Right hindlimb (tissue), 1 donor: ENCODE measurements at regions not wholly inside any gene's neighbourhood (a gene's known extent, or its start where the extent isn't known, plus 50 kb on each side); places are given as distances from the start of the nearest gene placed in this dataset.

Experiments used
- DNase-seq: peaks from one replicate; pipeline ENCODE4 v3.0.0-alpha.2; 2018

DNA sequence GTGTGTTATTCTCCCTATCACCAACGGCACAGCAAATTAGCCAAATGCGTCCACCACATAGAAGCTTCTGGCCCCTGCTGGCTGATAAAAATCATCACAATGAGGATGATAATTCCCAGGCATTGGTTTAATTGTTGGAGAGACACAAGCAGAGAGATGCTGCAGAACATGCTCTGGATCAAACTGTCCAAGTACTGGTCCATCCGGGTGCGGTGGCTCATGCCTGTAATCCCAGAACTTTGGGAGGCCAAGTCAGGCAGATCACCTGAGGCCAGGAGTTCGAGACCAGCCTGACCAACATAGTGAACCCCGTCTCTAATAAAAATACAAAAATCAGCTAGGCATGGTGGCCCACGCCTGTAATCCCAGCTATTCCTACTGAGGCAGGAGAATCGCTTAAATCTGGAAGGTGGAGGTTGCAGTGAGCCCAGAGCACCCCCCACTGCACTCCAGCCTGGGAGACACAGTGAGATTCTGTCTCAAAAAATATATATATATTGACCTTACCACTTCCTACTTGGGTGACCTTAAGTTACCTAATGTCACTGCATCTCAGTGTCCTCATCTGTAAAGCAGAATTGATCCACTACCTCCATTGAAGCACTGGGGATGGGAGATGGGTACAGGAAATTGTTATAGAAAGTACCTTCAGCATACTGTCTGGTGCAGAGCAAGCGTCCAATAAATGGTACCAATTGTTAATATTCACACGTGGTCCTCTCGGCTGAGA, 83.7 kb upstream of the EGLN3 start:
- no peak for DNase-seq

DNA sequence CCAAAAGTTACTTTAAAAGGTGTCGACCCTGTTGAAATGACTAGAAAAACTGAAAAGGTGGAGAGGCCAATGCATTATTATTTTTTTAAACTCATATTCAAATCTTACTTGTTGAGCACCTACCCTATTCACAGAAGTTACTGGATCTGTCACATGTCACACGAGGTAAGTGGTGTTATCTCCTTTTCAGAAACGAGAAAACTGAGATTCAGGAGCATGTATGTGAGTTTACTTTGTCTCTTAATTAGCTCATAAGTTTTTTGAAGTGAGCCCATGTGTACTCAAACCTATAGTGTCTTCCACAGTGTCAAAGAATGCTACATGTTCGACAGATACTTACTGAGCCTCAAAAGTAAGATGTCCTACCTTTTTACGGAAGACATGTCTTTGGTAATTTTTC, 81.8 kb upstream of the EGLN3 start:
- DNase-seq, result no peak

DNA sequence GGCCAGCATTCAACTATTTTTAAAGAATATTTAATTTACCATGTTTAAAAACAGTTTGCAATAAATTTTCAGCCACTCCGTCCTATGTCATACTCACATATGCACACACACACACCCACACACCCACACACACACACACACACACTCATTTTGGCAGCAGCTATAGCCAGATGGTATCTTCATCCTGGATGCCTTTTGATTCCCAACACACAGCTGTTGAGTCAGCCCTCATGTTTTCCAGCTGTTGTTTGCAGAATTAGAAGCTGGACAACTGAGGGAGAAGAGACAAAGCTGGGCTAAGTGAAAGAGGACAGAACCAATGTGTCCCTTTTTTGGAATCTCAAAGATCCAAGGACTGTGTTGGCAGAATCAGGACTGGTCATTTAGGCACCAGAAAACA, 80.0 kb upstream of the EGLN3 start:
- peak; percentile 94 for DNase-seq

DNA sequence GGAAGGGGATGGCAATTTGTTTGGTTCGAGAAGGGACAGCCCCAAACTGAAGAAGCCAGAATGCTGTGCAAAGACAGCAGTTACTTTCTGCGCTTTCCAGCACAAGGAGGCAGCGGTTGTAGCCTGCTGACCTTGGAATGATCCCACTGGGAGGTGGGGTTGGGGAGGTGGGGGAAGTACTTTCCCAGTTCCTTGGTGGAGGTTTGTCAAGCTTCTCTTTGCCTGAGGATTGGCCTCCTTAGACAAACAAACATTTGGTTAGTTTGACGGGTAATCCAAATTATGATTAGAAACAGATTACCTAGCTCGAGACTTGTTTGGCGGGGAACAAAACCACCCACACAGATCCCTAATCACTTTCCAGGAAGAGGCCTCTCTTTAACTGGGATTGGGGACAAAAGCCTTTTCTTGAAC, 79.1 kb upstream of the EGLN3 start:
- peak; percentile 89 for DNase-seq

DNA sequence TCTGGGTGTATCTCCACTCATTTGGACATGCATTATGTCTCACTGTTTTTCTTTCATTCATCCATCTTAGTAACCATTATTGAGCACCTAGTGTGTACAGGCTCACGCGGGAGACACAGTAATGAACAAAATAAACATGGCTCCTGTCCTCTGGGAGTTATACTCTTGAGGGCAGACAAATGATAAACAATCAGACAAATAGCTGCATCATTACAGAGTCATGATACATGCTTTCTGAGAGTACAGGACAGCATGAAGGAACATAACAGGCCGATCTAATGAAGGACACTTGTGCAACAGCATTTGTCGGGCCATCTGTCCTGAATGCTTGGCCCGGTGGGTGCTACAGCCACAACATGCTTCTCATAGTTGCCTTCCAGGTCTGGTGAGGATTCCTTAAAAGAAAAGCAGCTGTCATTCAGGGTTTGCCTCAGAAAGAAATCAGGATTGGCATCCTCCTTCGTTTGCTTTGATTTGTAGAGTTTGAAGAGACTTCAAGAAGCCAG, 77.2 kb upstream of the EGLN3 start:
- no peak for DNase-seq

DNA sequence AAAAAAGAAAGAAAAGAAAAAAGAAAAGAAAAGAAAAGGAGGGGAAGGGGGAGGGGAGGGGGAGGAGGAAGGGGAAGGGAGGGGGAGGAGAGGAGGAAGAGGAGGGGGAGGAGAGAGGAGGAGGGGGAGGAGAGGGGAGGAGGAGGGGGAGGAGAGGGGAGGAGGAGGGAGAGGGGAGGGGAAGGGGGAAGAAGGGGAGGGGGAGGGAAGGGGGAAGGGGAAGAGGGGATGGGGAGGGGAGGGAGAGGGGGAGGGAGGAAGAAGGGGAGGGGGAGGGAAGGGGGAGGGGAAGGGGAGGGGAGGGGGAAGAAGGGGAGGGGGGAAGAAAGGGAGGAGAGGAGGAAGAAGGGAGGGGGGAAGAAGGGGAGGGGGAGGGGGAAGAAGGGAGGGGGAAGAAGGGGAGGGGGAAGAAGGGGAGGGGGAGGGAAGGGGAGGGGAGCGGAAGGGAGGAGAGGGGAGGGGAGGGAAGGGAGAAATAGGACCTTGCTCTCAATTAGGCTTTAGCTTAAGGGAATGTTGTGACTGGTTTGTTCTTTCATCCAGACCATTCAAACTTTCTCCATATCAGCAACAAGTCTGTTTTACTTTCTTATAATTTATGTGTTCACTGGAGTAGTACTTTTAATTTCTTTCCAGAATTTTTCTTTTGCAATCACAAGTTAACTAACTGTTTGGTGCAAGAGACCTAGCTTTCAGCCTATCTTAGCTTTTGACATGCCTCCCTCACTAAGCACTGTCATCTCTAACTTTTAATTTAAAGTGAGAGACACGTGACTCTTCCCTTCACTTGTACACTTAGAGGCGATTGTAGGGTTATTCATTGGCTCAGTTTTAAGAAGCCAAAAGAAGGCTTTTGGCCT, 76.5 kb upstream of the EGLN3 start:
- DNase-seq, result no peak

DNA sequence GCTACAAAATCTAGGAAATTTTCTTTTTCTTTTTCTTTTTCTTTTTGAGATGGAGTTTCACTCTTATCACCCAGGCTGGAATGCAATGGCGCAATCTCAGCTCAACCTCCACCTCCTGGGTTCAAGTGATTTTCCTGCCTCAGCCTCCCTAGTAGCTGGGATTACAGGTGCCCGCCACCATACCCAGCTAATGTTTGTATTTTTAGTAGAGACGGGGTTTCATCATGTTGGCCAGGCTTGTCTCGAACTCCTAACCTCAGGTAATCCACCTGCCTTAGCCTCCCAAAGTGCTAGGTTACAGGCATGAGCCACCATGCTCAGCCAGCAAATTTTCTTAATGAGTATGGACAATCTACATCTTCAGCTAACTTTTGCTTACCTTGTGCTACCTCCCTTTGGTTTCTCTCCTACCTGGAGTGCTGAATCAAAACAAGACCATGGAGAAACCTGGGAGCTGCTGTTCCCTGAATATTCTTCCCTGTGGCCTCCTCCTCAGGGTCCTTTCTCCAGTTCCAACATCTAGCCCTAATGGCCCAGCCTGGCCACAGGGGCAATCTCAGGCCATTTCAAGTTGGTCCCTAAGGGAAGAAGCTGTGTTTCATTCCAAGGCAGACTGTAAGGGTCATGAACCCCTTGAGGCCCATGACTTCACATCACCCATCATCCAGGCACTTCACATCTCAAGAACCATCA, 74.6 kb upstream of the EGLN3 start:
- DNase-seq, result no peak

DNA sequence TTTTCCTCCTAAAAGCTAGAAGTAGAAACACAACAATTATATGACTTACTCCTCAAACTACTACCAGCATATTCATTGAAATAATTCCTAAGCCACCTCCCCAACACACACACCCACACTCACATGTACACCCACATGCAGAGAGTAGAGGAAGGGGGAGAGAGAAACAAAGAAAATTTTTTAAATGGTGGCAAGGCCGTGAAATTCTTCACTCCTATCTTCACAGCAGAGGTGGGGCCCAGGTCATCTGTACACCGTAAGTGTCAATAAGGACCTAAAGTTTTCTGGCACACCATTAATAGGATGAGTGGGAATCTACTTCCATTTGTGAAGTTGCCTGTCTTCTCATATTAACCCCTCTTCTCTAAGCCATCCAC, 73.9 kb upstream of the EGLN3 start:
- DNase-seq, result no peak

DNA sequence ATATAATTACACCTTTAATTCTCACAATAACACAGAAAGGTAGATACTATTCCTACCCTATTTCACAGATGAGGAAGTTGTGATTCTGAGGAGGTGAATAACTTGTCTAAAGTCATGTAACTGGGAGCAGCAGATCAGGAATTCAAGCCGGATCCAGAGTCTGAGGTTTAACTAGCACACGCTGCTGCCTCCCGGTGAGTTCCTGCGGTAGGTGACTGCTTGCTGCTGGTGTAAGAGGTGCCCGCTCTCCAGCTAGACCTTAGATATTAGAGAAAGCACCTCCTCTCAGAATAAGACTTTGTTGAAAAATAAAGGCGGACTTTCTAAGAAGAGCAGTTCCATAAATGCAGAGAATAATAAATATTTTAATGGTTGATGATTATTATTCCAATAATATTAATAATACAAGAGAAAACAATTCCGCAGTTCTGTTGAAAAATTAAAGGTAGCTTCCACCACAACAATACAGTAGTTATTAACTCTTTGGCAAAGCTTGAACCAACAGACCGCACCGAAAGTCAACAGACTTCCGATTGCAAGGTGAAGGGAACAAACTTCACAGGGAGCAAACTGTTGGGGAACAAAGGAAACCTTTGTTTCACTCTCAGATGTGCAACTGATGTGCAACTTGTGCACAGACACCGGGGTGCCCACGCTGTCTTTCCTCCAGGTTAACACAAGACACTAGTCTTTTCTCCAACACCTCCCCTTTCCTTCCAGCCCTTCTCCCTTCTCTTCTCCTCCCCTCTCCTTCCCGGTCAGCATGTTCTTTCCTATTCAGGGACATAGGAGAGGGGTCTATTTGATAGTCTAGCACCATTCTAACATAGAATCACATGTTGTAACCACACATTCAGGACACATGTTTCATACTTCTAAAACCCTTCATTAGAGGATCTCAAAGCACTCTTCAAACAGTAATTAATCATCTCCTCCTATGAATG, 73.2 kb upstream of the EGLN3 start:
- no peak for DNase-seq

DNA sequence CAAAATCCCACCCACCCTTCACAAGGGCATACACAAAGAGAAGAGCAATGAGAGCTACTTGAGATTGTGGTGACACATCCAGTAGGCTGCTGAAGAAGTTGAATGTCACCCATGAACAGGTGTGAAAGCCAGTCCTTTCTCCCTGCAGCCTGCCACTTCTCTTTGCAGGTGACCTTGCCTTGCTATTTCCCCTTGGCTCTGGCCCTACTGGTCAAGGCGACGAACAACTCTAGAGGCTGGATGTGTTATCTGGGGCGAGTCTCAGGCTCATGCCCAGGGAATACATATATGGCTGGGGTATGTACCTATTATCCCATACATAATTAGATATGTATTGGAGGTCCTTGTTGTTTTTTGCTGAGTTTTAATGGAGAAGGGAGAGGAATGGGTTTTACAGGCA, 70.2 kb upstream of the EGLN3 start:
- DNase-seq, result no peak

DNA sequence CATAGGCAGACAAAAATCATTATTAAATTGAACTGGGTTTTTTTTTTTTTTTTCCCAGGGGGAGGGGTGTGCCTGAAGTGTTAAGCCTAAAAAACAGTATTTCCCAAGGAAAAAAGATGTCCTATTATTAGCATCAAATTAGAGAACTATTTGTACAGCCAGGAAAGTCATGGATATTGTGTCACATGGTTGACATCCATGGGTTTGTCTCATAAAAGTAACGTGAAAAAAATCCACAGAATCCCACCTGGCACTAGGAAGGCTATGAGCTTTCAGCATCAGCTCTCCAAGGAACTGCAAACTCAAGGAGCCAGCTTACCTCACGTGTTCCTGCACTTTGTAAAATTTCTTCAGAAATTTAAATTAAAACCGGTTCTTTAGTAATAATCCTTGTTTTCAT, 69.1 kb upstream of the EGLN3 start:
- no peak for DNase-seq

DNA sequence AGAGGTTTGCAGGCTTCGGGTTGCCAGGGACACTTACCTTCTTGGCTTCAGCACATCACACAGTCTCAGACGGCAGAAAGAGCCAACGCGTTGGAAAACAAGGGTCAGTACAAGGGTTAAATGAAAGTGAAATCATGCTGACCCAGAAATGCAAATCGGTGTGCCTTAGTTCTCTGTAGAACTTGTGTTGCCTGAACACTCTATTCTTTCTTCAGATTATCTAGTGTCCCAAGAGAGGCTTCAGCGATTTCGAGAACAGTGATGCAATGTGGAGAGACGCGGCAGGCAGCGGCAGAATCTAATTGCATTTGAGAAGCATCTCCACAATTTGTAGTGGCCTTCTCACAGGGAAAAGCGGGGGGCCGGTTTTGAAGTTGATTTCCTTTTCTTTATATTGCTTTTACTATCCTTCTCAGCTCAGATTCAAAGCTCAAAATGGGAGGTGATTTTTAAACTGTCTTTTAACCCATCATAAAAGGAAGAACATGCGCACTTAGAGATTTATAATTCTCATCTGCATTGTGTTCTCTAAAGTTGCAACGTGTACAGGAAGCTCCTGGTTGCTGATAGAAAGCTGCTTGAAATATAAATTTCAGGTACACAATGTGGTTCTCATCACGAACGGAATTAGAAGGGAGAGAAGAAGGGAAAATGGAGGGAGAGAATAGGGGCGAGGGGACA, 67.8 kb upstream of the EGLN3 start:
- DNase-seq, result peak; percentile 45

DNA sequence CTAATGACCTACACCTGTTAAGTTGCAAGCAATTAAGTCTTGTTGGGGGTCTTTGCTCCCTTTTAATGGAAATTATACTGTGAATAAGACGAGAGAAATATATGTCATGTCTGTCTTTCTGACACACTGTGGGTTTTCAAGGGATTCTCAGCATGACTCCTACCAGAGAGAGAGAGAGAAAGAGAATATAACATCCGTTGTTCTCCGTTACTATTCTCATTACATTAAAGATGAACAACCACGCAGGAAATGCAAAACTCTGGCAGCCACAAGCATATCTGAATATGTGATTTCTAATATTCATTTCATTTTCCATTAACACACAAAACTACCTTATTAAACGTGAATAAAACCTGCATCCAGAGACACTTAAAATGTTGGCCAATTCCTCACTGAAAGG, 67.3 kb upstream of the EGLN3 start:
- DNase-seq, result no peak

DNA sequence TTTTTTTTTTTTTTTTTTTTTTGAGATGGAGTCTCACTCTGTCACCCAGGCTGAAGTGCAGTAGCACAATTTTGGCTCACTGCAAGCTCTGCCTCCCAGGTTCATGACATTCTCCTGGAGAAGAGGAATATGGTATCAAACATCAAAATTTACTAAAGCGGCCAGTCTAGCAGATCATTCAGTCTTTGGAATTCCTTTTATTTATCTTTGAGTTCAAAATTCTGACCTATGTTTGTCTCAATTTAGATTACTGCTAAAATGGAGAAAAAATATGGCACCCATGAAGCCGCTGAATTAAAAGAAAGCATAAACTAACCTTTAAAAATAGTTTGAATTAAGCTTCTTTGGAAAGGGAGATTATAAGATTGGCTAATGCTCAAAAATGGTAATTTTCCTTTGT, 64.5 kb upstream of the EGLN3 start:
- DNase-seq, result no peak

DNA sequence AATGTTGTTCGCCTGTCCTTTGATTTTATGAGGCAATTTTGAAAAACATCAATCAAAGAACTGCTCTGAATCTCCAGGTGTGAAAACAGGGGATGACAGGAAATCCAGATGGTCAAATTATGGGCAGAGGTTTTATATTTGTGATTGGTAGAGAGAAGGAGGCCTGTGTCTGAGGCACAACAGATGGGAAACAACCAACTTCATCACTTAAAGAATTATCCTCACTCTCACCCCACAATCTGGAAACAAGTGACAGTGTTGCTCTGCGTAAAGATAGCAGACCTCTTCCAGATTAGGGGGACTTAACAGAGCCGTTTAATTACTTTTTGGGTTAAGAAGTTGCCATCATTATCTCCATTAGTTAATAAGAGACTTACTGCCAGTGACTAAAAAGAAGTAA, 64.1 kb upstream of the EGLN3 start:
- no peak for DNase-seq

DNA sequence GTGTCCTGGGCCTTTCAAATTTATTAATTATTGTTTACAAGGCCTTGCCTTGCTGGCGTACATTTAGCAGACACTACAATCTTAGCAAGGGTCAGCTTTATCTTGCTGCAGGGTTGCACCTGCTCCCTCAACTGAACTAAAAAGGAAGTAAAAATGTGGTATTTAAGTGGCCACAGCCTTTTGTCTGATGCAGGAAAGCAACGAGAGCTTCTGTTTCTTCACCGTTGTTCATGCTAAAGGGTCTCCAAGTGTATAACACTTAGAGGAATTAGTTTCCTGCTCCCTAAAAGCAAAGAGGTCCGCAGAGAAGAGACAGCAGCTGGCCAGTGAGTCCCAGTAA, 62.8 kb upstream of the EGLN3 start:
- no peak for DNase-seq

DNA sequence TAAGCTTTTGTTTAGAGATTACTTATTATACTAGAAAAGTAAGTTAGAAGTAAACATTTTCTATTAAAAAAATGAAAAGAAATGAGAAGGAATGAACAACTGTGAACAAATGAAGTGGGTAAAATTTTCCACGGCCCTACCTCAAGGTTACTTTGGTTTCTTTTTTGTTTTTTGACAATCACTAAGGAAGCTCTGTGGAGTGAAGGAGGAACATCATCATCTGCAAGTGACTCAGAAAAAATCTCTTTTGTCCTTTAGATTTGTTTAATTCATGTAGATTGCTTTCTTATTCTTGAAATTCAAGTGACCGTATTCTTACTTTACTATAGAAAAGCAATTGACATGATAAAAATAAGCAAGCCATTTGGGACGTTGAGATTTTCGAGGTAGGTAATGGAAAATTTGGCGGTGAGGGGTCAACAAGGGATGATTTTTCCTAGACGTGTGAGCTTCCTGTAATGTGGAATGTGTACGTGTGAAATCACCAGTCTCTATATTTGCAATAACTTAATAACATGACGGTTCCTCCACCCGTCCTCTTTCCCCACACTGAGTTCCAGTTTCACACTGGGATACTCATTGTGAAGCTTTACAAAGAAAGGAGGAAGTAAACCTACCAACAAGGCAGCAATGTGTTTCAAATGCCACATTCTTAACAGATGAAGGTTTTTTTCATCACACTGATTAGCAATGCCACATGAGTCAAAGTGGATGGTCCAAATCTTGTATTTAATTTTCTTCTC, 62.3 kb upstream of the EGLN3 start:
- DNase-seq, result no peak

DNA sequence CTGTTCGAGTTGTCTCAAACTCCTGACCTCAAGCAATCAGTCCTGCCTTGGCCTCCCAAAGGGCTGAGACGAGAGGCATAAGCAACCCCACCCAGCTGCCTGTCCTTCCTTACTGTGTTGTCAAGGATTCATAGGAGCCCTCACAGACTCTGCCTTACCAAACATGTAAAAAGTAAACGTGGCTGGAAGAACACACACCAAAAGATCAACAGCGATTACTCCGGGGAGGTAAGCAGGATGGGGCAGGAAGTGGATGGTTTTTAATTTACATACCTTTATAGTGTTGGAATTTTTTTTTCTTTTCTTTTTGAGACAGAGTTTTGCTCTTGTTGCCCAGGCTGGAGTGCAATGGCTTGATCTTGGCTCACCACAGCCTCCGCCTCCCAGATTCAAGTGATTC, 61.5 kb upstream of the EGLN3 start:
- no peak for DNase-seq

DNA sequence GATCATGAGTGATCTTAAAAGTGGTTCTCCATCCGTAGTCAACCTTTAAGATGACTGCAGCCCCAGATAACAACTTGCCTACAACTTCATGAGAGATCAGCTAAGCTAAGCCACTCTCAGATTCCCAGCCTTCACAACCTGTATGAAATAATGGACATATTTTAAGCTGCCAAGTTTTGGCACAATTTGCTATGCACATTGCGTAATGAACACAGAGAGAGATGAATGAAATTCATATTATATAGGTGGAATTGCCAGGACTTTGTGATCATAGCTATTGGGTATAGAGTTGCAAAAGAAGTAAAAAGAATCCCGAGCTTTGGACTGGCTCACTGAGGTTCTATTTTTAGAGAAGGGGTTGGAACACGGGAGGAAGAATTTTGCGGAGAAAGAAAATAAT, 59.1 kb upstream of the EGLN3 start:
- DNase-seq, result no peak

DNA sequence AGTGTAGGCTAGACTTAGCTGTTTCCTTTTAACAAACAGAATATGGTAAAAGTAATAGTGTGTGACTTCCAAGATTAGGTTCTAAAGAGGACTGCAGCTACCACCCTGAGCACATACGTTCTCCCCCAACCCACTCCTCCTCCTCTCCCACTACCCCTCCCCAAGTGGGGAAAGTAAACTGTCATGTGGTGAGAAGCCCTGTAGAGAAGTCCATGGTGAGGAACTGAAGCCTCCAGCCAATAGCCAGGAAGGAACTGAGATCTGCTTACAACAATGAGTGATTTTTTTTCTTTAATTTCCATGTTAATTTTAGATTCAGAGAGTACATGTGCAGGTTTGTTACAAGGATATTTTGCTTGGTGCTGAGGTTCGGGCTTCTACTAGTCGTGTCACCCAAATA, 57.0 kb upstream of the EGLN3 start:
- DNase-seq, result no peak

DNA sequence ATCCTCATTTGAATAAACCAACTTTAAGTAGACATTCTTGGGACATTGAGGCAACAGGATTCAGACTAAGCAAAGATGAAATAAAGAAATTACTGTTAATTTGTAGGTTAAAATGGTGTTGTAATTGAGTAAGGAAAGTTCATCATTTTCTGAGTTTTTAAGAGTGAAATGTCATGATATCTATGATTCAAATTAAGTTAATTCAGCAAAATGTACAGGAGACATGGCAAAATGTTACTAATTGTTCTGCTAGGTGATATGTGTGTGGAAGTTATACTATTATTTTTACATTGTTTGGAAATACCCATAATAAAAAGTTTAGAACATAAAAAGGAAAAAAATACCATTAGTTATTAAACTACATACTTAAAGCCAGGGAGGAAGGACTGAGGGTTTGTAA, 55.0 kb upstream of the EGLN3 start:
- no peak for DNase-seq
